Fibroblast of lung (primary cell): ENCODE measurements at regions not wholly inside any gene's neighbourhood (a gene's known extent, or its start where the extent isn't known, plus 50 kb on each side); places are given as distances from the start of the nearest gene placed in this dataset.
A peak's percentile ranks its signal among the peaks of the same experiment; 100 is the strongest.

ENCODE experiments used
- DNase-seq, 2 donors: peaks; one replicate each; pipeline versions ENCODE4 v3.0.0 to v3.0.0-alpha.2; 2010; ENCODE audit warnings: low read depth in 2 of 2
- H2AFZ ChIP-seq: 2 replicates; pipeline ENCODE4 v1.5.1; 2012; ENCODE audit warnings: low read length, control low read depth, inconsistent platforms
- H3K27ac ChIP-seq: 2 replicates; pipeline ENCODE4 v1.5.1; 2011; ENCODE audit warnings: low read length, control low read depth; ENCODE audit not compliant: insufficient read depth
- H3K27me3 ChIP-seq: 2 replicates; pipeline ENCODE4 v1.5.1; 2011; ENCODE audit warnings: mild to moderate bottlenecking, low read length; ENCODE audit not compliant: control insufficient read depth, insufficient read depth
- H3K36me3 ChIP-seq: 2 replicates; pipeline ENCODE4 v1.5.1; 2011; ENCODE audit warnings: low read length; ENCODE audit not compliant: control insufficient read depth, insufficient read depth
- H3K4me1 ChIP-seq: 2 replicates; pipeline ENCODE4 v1.5.1; 2011; ENCODE audit warnings: low read length; ENCODE audit not compliant: control insufficient read depth, insufficient read depth; ENCODE audit errors: extremely low read depth
- H3K4me2 ChIP-seq: 2 replicates; pipeline ENCODE4 v1.5.1; 2011; ENCODE audit warnings: low read length, control low read depth; ENCODE audit not compliant: insufficient read depth; ENCODE audit errors: extremely low read depth
- H3K4me3 ChIP-seq, 4 experiments: fragments of 200-600 bp in 1 of 4; sonication (generic) in 1 of 4; replicated peaks in 1 of 4; 2 replicates each; pipeline ENCODE4 v1.5.1; 2011 to 2016; ENCODE audit warnings: low read length in 4 of 4, low read depth in 3 of 4, mild to moderate bottlenecking in 3 of 4, control low read depth in 2 of 4, inconsistent platforms in 1 of 4, mixed read lengths in 1 of 4; ENCODE audit not compliant: insufficient read depth in 1 of 4; ENCODE audit errors: control extremely low read depth in 1 of 4
- H3K79me2 ChIP-seq: 2 replicates; pipeline ENCODE4 v1.5.1; 2012; ENCODE audit warnings: mild to moderate bottlenecking, low read length, inconsistent platforms; ENCODE audit not compliant: control insufficient read depth, insufficient read depth
- H3K9ac ChIP-seq: 2 replicates; pipeline ENCODE4 v1.5.1; 2011; ENCODE audit warnings: mild to moderate bottlenecking, low read length, control low read depth; ENCODE audit not compliant: insufficient read depth
- H3K9me3 ChIP-seq: 2 replicates; pipeline ENCODE4 v1.5.1; 2012; ENCODE audit warnings: low read depth, low read length; ENCODE audit not compliant: control insufficient read depth, insufficient read depth
- H4K20me1 ChIP-seq: 2 replicates; pipeline ENCODE4 v1.5.1; 2011; ENCODE audit warnings: low read length; ENCODE audit not compliant: control insufficient read depth, insufficient read depth; ENCODE audit errors: extremely low read depth
- EZH2 ChIP-seq: IDR thresholded peaks from 2 replicates; pipeline ENCODE4 v1.5.1; 2012; ENCODE audit warnings: low read length, control low read depth, mild to moderate bottlenecking; ENCODE audit errors: missing control alignments
- TF ChIP-seq, protein P1 (sequence below), 2 donors: IDR thresholded peaks in 1 of 2; conservative IDR thresholded peaks in 1 of 2; 1 replicate in 1 of 2; 2 replicates in 1 of 2; pipeline ENCODE4 v1.5.1; 2011 to 2012; ENCODE audit warnings: low read length in 2 of 2, control low read depth in 1 of 2, inconsistent platforms in 1 of 2, low read depth in 1 of 2, mild to moderate bottlenecking in 1 of 2

DNA sequence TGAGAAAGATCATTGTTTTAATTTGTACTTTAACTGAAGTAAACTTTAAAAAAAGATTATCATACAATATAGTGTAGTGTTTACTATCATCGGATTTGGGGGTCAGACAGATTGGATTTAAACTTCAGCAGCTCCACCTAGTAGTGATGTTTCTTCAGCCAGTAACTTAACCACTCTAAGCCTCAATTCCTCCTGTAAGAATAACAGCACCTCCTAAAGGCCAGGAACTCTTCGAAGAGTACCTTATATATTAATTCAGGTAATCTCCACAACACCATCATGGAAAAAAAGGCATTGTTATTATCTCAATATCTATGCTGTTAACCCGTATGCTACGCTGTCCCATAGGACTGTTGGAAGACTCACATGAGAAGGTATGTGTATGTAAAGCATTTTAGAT is 69.0 kb upstream of the DLGAP1 start:
- Histone ChIP-seq H3K27me3 (no peaks in the 10 kb centered on the region), H3K4me3 (no peak overlapping the region), H3K9me3 (no peaks in the 10 kb centered on the region), H3K79me2 (no peaks in the 10 kb centered on the region), H2AFZ (no peak overlapping the region), H3K4me1 (no peaks in the 10 kb centered on the region), H4K20me1 (no peaks in the 10 kb centered on the region), H3K36me3 (no peaks in the 10 kb centered on the region), H3K27ac (no peak overlapping the region), H3K4me2 (no peak overlapping the region), H3K9ac (no peak overlapping the region)
- no peak for DNase-seq
- TF ChIP-seq, protein P1, sequence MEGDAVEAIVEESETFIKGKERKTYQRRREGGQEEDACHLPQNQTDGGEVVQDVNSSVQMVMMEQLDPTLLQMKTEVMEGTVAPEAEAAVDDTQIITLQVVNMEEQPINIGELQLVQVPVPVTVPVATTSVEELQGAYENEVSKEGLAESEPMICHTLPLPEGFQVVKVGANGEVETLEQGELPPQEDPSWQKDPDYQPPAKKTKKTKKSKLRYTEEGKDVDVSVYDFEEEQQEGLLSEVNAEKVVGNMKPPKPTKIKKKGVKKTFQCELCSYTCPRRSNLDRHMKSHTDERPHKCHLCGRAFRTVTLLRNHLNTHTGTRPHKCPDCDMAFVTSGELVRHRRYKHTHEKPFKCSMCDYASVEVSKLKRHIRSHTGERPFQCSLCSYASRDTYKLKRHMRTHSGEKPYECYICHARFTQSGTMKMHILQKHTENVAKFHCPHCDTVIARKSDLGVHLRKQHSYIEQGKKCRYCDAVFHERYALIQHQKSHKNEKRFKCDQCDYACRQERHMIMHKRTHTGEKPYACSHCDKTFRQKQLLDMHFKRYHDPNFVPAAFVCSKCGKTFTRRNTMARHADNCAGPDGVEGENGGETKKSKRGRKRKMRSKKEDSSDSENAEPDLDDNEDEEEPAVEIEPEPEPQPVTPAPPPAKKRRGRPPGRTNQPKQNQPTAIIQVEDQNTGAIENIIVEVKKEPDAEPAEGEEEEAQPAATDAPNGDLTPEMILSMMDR (conservative IDR thresholded peaks at IDR 0.05 in 1 of 2, IDR thresholded peaks at IDR 0.05 in 1 of 2; ENCODE audit: low read depth in 1 of 2, low read length in 2 of 2), result no peak
- no peak for TF ChIP-seq EZH2

DNA sequence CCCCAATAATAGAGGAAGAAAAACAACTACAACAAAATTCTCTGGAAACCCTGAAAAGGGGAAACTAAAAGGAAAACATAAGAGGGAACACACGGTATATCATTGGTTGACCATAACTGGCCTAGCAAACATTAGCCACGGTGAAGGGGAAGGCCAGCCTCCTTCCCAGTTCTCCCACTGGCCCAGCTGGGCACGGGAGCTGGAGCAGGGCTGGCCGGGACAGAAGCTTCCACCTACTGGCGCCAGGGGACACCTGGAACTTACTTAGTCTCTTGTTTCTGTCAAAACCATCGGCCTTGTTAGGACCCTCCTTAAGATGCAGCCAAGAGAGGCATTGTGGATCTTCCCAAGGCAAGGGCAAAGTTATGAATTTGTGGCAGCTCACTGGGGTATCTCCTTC is 56.1 kb upstream of the DLGAP1 start:
- no peak overlapping the region for H3K27ac ChIP-seq
- H3K27me3 ChIP-seq, result no peaks in the 10 kb centered on the region
- DNase-seq, result no peak
- H4K20me1 ChIP-seq, result no peaks in the 10 kb centered on the region
- no peak overlapping the region for H3K4me2 ChIP-seq
- TF ChIP-seq, protein P1 (conservative IDR thresholded peaks at IDR 0.05 in 1 of 2, IDR thresholded peaks at IDR 0.05 in 1 of 2; ENCODE audit: low read depth in 1 of 2, low read length in 2 of 2), result no peak
- TF ChIP-seq EZH2, result no peak
- no peak overlapping the region for H3K4me3 ChIP-seq
- H2AFZ ChIP-seq, result no peak overlapping the region
- no peaks in the 10 kb centered on the region for H3K36me3 ChIP-seq
- H3K79me2 ChIP-seq, result no peaks in the 10 kb centered on the region
- no peaks in the 10 kb centered on the region for H3K4me1 ChIP-seq
- no peaks in the 10 kb centered on the region for H3K9me3 ChIP-seq
- no peak overlapping the region for H3K9ac ChIP-seq

- no peak for TF ChIP-seq EZH2
- TF ChIP-seq, protein P1 (conservative IDR thresholded peaks at IDR 0.05 in 1 of 2, IDR thresholded peaks at IDR 0.05 in 1 of 2; ENCODE audit: low read depth in 1 of 2, low read length in 2 of 2), result no peak
- Histone ChIP-seq H3K4me1 (no peaks in the 10 kb centered on the region), H2AFZ (no peak overlapping the region), H3K9me3 (no peaks in the 10 kb centered on the region), H3K27me3 (no peaks in the 10 kb centered on the region), H3K79me2 (no peaks in the 10 kb centered on the region), H3K4me3 (no peak overlapping the region), H3K9ac (no peak overlapping the region), H3K36me3 (no peaks in the 10 kb centered on the region), H4K20me1 (no peaks in the 10 kb centered on the region), H3K27ac (no peak overlapping the region), H3K4me2 (no peak overlapping the region)
- DNase-seq, result peak; percentile 0 to 1
Measured at GRCh38 chr18:4510711-4511110, 55.6 kb upstream of the DLGAP1 start.
